Pulmonary artery endothelial cell (primary cell): ENCODE measurements at regions not wholly inside any gene's neighbourhood (a gene's known extent, or its start where the extent isn't known, plus 50 kb on each side); places are given as distances from the start of the nearest gene placed in this dataset.

Experiments used
- DNase-seq: peaks from one replicate; pipeline ENCODE4 v3.0.0-alpha.2; 2011; ENCODE audit warnings: low read depth, low spot score

GRCh38 chr13:97561182-97561581 is 127.2 kb downstream of the RAP2A start:
- no peak for DNase-seq

DNA sequence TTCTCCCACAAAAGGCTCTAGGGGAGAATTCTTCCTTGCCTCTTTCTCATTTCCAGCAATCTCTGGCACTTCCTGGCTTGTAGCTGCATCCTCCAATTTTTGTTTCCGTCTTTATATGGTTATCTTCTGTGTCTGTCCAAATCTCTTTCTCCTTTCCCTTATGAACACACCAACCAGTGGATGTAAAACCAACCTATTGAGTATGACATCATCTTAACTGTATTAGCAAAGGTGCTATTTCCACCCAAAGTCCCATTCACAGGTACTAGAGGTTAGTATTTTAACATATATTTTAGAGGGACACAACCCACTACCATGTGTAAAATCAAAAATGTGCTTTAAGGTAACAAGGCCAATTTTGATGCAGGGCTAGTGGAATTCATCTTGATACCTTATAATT is 129.0 kb downstream of the RAP2A start:
- DNase-seq, result no peak

DNA sequence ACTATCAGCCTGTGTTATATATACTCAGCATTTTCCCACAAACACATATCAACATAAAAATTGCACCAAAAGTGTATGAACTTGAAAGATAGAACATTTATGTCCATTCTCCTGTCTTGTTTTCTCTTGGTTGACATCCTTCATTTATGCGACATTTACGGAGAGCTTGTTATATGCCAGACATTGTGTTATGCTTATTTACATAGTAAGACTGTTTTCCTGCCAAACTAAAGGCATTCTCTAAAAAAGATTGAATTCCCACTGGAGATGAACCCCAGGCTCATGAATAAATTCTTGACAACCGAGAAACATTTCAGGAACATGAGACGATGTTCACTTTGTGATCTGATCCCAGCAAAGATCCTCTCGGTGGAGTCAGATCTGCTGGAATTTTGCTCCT is 131.0 kb downstream of the RAP2A start:
- no peak for DNase-seq

GRCh38 chr13:97565906-97566305 is 131.9 kb downstream of the RAP2A start:
- no peak for DNase-seq

DNA sequence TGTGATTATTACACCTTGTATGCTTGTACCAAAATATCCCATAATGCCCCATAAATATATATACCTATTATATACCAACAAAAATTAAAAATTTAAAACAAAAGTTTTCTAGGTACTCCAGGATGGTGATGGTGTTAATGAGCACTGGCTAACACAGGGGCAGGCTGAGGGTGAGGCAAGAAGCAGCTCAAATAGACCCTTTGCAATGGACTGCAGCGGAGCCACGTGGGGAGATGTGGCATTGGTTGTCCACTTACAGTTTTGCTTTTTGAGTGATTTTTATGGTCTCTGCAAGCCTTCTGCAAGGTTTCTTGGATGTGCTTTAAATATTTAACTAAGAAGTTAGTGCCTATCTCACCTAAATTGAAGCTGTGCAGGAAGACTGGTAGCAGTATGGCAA is 132.9 kb downstream of the RAP2A start:
- no peak for DNase-seq

GRCh38 chr13:97567510-97568243 is 133.7 kb downstream of the RAP2A start:
- no peak for DNase-seq

DNA sequence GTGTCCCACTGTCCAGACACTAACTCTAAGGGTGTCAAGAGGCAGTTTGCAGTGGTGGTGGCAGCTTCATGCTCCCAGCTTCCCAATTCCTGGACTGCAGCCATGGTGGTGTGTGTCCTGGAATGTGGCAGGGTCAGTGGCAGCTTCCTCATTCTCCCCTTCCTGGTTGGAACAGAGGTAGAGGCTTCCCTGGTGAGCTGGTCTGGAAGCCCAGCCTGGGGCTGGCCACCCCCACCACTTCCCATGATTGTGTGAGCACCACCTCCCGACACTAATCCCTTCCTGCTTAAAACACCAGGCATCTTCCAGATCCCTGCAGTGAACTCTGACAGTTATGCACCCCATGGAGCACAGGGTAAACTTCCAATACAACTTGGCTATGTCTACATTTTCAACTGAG is 134.9 kb downstream of the RAP2A start:
- DNase-seq, result peak; percentile 19

- DNase-seq, result no peak
These were observed 135.9 kb downstream of the RAP2A start for GRCh38 chr13:97569841-97570240.

DNA sequence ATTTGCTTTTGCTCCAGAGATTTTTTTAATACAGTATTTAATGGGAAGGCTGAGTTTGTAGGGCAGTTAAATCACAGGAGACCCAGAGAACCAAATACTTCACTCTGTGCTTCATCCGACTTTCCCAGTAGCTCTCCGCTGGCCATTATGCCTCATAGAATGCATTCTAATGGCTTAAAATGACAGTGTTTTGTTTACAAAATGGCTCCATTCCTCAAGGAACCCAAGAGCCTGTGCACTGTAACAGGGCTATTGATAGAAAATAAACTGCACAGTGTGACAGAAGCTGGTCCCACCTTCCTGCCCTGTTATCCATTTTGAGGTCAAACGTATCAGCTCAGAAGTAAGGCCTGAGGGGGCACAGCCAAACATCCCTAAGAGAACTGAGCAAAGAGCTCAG is 136.5 kb downstream of the RAP2A start:
- no peak for DNase-seq

- no peak for DNase-seq
These were observed 139.0 kb downstream of the RAP2A start for GRCh38 chr13:97573011-97573410.

GRCh38 chr13:97574926-97575325 is 141.0 kb downstream of the RAP2A start:
- no peak for DNase-seq

DNA sequence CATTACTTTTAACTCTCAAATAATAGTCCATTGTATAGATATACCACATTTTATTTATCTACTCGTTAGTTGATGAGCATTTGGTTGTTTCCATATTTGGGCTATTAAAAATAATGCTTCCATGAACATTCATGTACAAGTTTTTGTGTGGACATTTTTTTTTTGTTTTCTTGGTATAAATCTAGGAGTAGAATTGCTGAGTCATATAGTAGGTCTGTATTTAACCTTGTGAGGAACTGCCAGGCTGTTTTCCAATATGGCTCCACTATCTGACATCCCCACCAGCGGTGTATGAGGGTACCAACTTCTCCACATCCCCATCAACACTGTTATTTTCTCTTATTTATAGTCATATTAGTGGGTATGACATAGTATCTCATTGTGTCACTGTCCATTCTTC is 143.1 kb downstream of the RAP2A start:
- no peak for DNase-seq

DNA sequence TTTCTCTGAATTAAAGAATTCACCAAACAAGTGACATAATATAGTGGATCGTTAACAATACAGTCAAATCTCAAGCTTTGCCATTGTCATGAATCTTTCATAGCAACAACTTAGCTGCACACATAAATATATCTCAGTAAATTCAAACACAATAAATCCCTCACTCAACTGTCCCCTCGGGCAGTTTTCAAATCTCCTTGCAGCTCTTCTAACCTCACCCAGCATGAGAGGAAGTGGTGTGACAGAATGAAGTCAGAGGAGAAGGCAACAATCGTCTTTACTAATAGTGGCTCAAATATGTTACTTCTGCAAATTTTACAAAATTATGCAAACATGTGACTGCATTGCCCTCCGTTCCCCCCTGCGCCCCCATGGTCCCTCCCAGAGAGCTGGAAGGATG is 148.2 kb downstream of the RAP2A start:
- no peak for DNase-seq

DNA sequence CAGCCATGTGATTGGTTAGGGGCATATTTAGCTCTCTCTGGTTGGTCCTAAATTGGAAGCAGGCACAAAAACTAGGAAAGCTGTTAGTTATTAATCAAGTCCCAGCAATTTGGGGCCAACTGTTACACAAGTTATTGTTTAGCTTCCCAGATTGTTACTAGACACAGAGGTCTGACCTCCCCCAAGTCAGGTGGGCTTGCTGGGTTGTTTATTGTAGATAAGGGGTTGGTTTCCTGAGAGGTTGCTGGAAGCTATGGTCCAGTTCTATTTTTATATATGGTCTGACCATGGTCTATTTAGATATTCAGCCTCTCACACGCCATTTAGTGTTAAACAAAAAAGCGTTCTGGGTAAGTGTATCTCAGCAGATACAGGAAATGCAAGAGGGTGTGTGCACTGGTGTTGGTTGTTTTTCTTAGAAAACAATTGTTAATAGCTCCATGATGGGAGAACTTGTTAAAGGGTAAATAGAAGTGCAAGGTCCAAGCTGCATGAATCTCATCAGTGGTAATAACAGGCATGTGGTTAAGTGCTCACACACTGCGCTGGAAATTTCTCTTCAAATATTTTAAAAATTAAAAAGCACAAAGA is 150.0 kb downstream of the RAP2A start:
- DNase-seq, result no peak

DNA sequence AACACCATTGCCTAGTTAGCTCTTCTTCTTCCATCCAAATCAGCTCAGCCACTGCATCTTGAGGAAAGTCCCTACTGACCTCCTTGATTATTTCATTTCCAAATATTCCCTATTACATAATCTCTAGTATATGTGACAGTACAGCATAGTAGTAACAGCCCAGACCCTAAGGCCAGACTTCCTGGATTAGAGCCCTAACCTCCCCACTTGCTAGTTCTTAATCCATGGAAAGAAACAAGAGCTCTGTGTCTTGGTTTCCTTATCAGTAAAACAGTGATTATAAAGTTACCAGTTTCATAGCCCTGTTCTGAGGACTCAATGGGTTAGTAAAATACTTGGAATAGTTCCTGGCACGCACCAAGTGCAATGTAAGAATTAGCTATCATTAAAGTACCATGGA is 153.0 kb downstream of the RAP2A start:
- DNase-seq, result no peak

DNA sequence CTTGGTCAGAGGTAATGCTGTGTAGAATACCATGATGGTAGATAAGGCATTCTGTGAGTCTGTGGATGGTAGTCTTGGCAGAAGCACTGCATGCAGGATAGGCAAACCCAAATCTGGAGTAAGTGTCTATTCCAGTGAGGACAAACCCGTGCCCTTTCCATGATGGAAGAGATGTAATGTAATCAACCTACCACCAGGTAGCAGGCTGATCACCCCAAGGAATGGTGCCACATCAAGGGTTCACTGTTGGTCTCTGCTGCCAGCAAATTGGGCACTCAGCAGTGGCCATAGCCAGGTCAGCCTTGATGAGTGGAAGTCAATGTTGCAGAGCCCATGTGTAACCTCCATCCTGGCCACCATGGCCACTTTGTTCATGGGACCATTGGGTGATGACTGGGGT is 155.0 kb downstream of the RAP2A start:
- DNase-seq, result no peak

GRCh38 chr13:97600458-97601075 is 166.6 kb downstream of the RAP2A start:
- DNase-seq, result peak; percentile 7

DNA sequence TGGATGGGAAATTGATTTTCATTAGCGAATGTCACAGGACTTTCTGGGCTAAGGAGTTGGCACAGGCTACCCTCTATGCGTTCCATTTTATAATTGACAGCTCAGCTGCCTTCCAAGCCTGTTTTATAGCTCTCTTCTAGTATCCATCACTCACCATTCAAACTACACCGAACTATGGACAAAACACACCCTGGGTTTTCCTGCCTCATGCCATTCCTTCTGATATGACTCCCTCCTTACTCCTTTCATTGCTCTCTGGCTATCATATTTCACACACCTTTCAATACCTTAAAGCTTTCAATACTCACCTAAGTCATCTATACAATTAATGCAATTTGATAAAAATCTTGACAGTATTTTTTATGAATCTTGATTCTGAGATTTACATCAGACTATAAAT is 181.3 kb downstream of the RAP2A start:
- DNase-seq, result no peak

DNA sequence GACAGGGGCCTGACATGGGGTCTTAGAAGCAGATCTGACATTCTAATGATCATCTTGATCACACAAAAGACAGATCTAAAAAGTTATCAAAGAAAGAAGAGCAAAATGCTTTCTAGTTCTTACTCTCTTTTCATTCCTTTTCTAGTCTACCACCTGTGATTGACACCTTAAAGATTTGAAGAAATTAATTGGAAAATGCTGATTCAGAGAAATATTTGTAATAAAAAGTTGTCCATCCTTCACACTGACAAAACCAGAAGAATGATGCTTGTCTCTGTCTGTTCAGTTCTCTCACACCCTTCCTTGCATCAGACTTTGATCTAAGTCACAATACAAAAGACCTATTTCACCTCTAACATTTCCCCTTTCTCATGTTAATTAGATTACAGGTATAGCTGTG is 182.4 kb downstream of the RAP2A start:
- DNase-seq, result no peak

- DNase-seq, result no peak
These were observed 187.1 kb downstream of the RAP2A start for GRCh38 chr13:97621025-97621424.

GRCh38 chr13:97621631-97622030 is 187.7 kb downstream of the RAP2A start:
- DNase-seq, result no peak

DNA sequence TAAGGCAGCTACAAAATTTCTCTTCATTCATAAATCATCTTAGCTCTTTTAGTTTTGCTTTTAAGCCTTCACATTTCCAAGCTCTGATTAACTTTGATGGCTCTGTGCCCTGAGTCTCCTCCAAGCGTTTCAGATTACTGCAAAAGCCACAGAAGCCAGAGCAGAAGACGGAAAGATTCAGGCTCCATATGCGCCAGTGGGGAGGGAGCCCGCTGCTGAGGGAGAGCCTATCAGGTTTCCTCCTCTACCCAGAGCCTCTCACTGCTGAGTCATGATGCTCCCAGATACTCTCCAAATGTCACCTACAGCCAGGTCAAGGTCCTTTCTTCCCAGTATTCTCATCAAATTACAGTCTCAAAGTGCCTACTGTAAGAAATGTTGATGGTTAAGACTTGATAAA is 193.6 kb downstream of the RAP2A start:
- DNase-seq, result no peak
